B cell (primary cell): ENCODE measurements at regions not wholly inside any gene's neighbourhood (a gene's known extent, or its start where the extent isn't known, plus 50 kb on each side); places are given as distances from the start of the nearest gene placed in this dataset.

ENCODE experiments used
- ATAC-seq: fragments of 200-7000 bp; cut with Tn5 transposase; one replicate; pipeline ENCODE4 v1.10.0; 2021; ENCODE audit warnings: low read depth, mild to moderate bottlenecking, moderate number of reproducible peaks, moderate library complexity
- CTCF ChIA-PET: fragments of 350-600 bp; sonication (Branson Sonifier 250); formaldehyde crosslinking; loops from one replicate; lab custom pipeline; 2021; ENCODE audit warnings: antibody characterized with exemption, inconsistent platforms; lab: Charles Lee
- POLR2A ChIA-PET: fragments of 350-600 bp; sonication (Branson Sonifier 250); formaldehyde crosslinking; loops from one replicate; lab custom pipeline; 2021; ENCODE audit warnings: antibody characterized with exemption; lab: Charles Lee
- DNase-seq: peaks from one replicate; pipeline ENCODE4 v3.0.0; 2013
- H2AFZ ChIP-seq: 2 replicates; pipeline ENCODE4 v1.6.1; 2012; ENCODE audit warnings: mild to moderate bottlenecking, low read depth, low read length; ENCODE audit not compliant: insufficient read depth, poor library complexity, severe bottlenecking
- H3K27ac ChIP-seq, 2 donors: 1 replicate in 1 of 2; 2 replicates in 1 of 2; pipeline ENCODE4 v1.5.1; 2012 to 2013; ENCODE audit warnings: low read length in 2 of 2, mild to moderate bottlenecking in 2 of 2, moderate library complexity in 1 of 2
- H3K27me3 ChIP-seq, 4 experiments: fragments of 200-600 bp in 1 of 4; sonication (generic) in 1 of 4; replicated peaks in 1 of 4; 1 replicate in 2 of 4; 2 replicates in 2 of 4; pipeline versions ENCODE4 v1.6.1 to v1.7.0; 2013 to 2016; ENCODE audit warnings: low read length in 3 of 4, mild to moderate bottlenecking in 2 of 4, mixed read lengths in 1 of 4, moderate library complexity in 1 of 4; ENCODE audit not compliant: insufficient read depth in 4 of 4, control insufficient read depth in 3 of 4; ENCODE audit errors: control extremely low read depth in 1 of 4
- H3K36me3 ChIP-seq, 2 experiments: replicated peaks in 1 of 2; 1 replicate in 1 of 2; 2 replicates in 1 of 2; pipeline versions ENCODE4 v1.6.1 to v1.7.1; 2013; ENCODE audit warnings: low read length in 1 of 2; ENCODE audit not compliant: insufficient read depth in 2 of 2, control insufficient read depth in 1 of 2; ENCODE audit errors: control extremely low read depth in 1 of 2, extremely low read depth in 1 of 2
- H3K4me1 ChIP-seq, 2 donors: fragments of 200-600 bp in 1 of 2; sonication (generic) in 1 of 2; 1 replicate in 1 of 2; 2 replicates in 1 of 2; pipeline versions ENCODE4 v1.5.1 to v1.6.1; 2013 to 2017; ENCODE audit warnings: low read length in 2 of 2; ENCODE audit not compliant: control insufficient read depth in 2 of 2, insufficient read depth in 2 of 2
- H3K4me2 ChIP-seq: replicated peaks from 2 replicates; pipeline ENCODE3; 2012; ENCODE audit warnings: mild to moderate bottlenecking, low read depth, low read length; ENCODE audit not compliant: poor library complexity, severe bottlenecking
- H3K4me3 ChIP-seq, 5 experiments: fragments of 200-600 bp in 1 of 5; sonication (generic) in 1 of 5; 1 replicate in 3 of 5; 2 replicates in 2 of 5; pipeline versions ENCODE4 v1.5.1 to v1.7.0; 2011 to 2016; ENCODE audit warnings: low read length in 4 of 5, mild to moderate bottlenecking in 4 of 5, low read depth in 2 of 5, control low read depth in 1 of 5, moderate library complexity in 1 of 5; ENCODE audit not compliant: insufficient read depth in 1 of 5; ENCODE audit errors: control extremely low read depth in 1 of 5, extremely low read depth in 1 of 5
- H3K79me2 ChIP-seq: fragments of 200-600 bp; sonication (generic); one replicate; pipeline ENCODE4 v1.6.0; 2016; ENCODE audit warnings: low read length; ENCODE audit not compliant: control insufficient read depth, insufficient read depth
- H3K9ac ChIP-seq: fragments of 200-600 bp; sonication (generic); 2 replicates; pipeline ENCODE4 v1.6.1; 2017; ENCODE audit warnings: mild to moderate bottlenecking, low read length, moderate library complexity
- H3K9me3 ChIP-seq, 3 donors: one replicate each; pipeline versions ENCODE4 v1.6.1 to v1.7.1; 2013; ENCODE audit warnings: low read length in 2 of 3; ENCODE audit not compliant: control insufficient read depth in 2 of 3, insufficient read depth in 1 of 3; ENCODE audit errors: control extremely low read depth in 1 of 3
- H4K20me1 ChIP-seq: 2 replicates; pipeline ENCODE4 v1.6.0; 2012; ENCODE audit warnings: mild to moderate bottlenecking, low read length; ENCODE audit not compliant: insufficient read depth, control insufficient read depth, poor library complexity, severe bottlenecking
- H3K27ac Mint-ChIP-seq: one replicate; pipeline ENCODE4 v1.8.0; 2021; ENCODE audit warnings: mixed read lengths
- H3K27me3 Mint-ChIP-seq: one replicate; pipeline ENCODE4 v1.8.0; 2021; ENCODE audit warnings: mixed read lengths
- H3K4me1 Mint-ChIP-seq: one replicate; pipeline ENCODE4 v1.8.0; 2021; ENCODE audit warnings: mixed read lengths
- H3K4me3 Mint-ChIP-seq: one replicate; pipeline ENCODE4 v1.8.0; 2021; ENCODE audit warnings: mixed read lengths
- H3K9me3 Mint-ChIP-seq: one replicate; pipeline ENCODE4 v1.8.0; 2022; ENCODE audit warnings: mixed read lengths; ENCODE audit not compliant: insufficient read depth
- EZH2 ChIP-seq: IDR thresholded peaks from 2 replicates; pipeline ENCODE4 v1.6.1; 2012; ENCODE audit warnings: borderline replicate concordance, low read depth, mild to moderate bottlenecking, moderate library complexity, low read length; ENCODE audit not compliant: insufficient read depth, poor library complexity, severe bottlenecking
- WGBS: methylation state at CpG from one replicate; pipeline ENCODE4 v1.1.5; 2013; ENCODE audit warnings: missing lambda C conversion rate; ENCODE audit not compliant: insufficient coverage; 5-methylcytosine and 5-hydroxymethylcytosine counted together
- intact Hi-C: fragments of 100-400 bp; cut with micrococcal nuclease; formaldehyde crosslinking; loops from one replicate; pipeline ENCODE4 v1.10.0; 2022
- TF ChIP-seq, protein P1 (sequence below): fragments of 200-600 bp; IDR thresholded peaks from one replicate; pipeline ENCODE4 v1.8.0; 2022; ENCODE audit warnings: antibody characterized with exemption, mild to moderate bottlenecking

DNA sequence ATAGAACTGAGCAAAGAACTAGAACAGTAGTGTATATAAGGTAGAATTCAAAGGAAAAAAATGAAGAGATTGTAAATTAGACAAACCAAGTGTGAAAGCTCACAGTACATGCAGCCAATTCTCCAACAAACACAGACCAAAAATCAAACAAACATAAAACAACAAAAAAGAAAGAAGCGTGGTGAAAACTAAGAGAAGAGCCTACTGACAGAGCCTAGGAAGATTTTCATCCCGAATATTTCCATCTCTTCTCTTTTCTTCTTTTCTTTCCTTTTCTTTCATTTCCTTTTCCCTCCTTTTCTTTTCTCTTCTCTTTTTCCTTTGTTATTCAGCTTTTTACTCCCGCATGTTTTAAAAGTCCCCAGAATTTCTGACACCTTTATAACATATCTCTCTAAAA is 1103.6 kb downstream of the CDH8 start:
- no peak for DNase-seq
- ATAC-seq = no peak
- CTCF ChIA-PET = no interaction called here
- Histone ChIP-seq H3K9ac (no peak overlapping the region), H3K4me2 (no peak overlapping the region), H3K36me3 (no peaks in the 10 kb centered on the region), H3K9me3 (no peaks in the 10 kb centered on the region), H4K20me1 (no peaks in the 10 kb centered on the region), H3K79me2 (no peaks in the 10 kb centered on the region), H3K27me3 (no peaks in the 10 kb centered on the region), H3K27ac (no peak overlapping the region), H3K4me3 (no peak overlapping the region), H3K4me1 (no peaks in the 10 kb centered on the region), H2AFZ (no peak overlapping the region)
- Mint-ChIP-seq H3K4me3 (no peak overlapping the region), H3K9me3 (no peaks in the 10 kb centered on the region), H3K4me1 (no peaks in the 10 kb centered on the region), H3K27me3 (no peaks in the 10 kb centered on the region), H3K27ac (no peak overlapping the region)
- TF ChIP-seq EZH2 = no peak
- TF ChIP-seq, protein P1, sequence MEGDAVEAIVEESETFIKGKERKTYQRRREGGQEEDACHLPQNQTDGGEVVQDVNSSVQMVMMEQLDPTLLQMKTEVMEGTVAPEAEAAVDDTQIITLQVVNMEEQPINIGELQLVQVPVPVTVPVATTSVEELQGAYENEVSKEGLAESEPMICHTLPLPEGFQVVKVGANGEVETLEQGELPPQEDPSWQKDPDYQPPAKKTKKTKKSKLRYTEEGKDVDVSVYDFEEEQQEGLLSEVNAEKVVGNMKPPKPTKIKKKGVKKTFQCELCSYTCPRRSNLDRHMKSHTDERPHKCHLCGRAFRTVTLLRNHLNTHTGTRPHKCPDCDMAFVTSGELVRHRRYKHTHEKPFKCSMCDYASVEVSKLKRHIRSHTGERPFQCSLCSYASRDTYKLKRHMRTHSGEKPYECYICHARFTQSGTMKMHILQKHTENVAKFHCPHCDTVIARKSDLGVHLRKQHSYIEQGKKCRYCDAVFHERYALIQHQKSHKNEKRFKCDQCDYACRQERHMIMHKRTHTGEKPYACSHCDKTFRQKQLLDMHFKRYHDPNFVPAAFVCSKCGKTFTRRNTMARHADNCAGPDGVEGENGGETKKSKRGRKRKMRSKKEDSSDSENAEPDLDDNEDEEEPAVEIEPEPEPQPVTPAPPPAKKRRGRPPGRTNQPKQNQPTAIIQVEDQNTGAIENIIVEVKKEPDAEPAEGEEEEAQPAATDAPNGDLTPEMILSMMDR = no peak
- intact Hi-C loops = no loop called here
- WGBS = no CpG with 5 or more reads among the region's 3 CpGs
- POLR2A ChIA-PET = no interaction called here

DNA sequence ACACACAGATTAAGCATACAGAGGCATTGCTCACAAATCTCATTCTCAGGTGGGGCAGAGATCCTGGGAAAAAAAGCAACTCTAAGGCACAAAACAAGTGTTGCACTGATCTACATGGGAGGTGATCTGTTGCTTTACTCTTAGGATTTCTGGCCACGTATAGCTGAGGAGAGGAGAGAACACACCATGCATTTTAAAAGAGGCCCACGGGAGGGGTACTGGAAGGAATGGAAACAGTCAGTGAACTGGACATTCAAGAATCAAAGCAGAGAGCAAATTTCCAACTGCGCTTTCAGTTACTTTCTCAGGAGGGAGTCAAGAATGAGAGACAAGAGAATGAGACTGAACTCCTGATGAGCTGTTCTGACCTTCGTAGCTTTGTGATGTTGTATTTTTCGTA is 1105.9 kb downstream of the CDH8 start:
- no peak for DNase-seq
- Histone ChIP-seq H2AFZ (no peak overlapping the region), H3K9me3 (no peaks in the 10 kb centered on the region), H3K4me2 (no peak overlapping the region), H3K4me1 (no peaks in the 10 kb centered on the region), H3K27me3 (no peaks in the 10 kb centered on the region), H3K9ac (no peak overlapping the region), H3K4me3 (no peak overlapping the region), H3K36me3 (no peaks in the 10 kb centered on the region), H4K20me1 (no peaks in the 10 kb centered on the region), H3K79me2 (no peaks in the 10 kb centered on the region), H3K27ac (no peak overlapping the region)
- POLR2A ChIA-PET = no interaction called here
- intact Hi-C loops = no loop called here
- TF ChIP-seq, protein P1 = no peak
- TF ChIP-seq EZH2 = no peak
- 89% methylated on average over 3 of the region's 5 CpGs for WGBS
- ATAC-seq = no peak
- H3K9me3 Mint-ChIP-seq = no peaks in the 10 kb centered on the region
- no peaks in the 10 kb centered on the region for H3K27me3 Mint-ChIP-seq
- no peaks in the 10 kb centered on the region for H3K4me1 Mint-ChIP-seq
- no peak overlapping the region for H3K27ac Mint-ChIP-seq
- no peak overlapping the region for H3K4me3 Mint-ChIP-seq
- CTCF ChIA-PET = no interaction called here
